T-helper 2 cell treated with Interferon-gamma antibody and Interleukin-4, amounts not matched to agents 5 μg/mL and 100 μg/mL, for 36 hours (primary cell): ENCODE measurements at regions not wholly inside any gene's neighbourhood (a gene's known extent, or its start where the extent isn't known, plus 50 kb on each side); places are given as distances from the start of the nearest gene placed in this dataset.

ENCODE experiments used
- DNase-seq: peaks from one replicate; pipeline ENCODE4 v3.0.0; 2021; ENCODE audit warnings: low spot score
- H3K27ac Mint-ChIP-seq: one replicate; pipeline ENCODE4 v1.8.0; 2021; ENCODE audit warnings: mild to moderate bottlenecking, mixed read lengths
- H3K27me3 Mint-ChIP-seq: one replicate; pipeline ENCODE4 v1.8.0; 2021; ENCODE audit warnings: low read depth, mixed read lengths
- H3K36me3 Mint-ChIP-seq: one replicate; pipeline ENCODE4 v1.8.0; 2021; ENCODE audit warnings: low read depth, mixed read lengths
- H3K4me1 Mint-ChIP-seq: one replicate; pipeline ENCODE4 v1.8.0; 2021; ENCODE audit warnings: low read depth, mixed read lengths
- H3K4me3 Mint-ChIP-seq: one replicate; pipeline ENCODE4 v1.8.0; 2022; ENCODE audit warnings: mild to moderate bottlenecking, moderate library complexity, mixed read lengths
- H3K9me3 Mint-ChIP-seq: one replicate; pipeline ENCODE4 v1.8.0; 2021; ENCODE audit warnings: mixed read lengths

- H3K4me3 Mint-ChIP-seq: no peak overlapping the region
- H3K9me3 Mint-ChIP-seq: no peaks in the 10 kb centered on the region
- no peaks in the 10 kb centered on the region for H3K4me1 Mint-ChIP-seq
- H3K36me3 Mint-ChIP-seq: no peaks in the 10 kb centered on the region
- peaks cover under 1% of the 10 kb centered on the region for H3K27me3 Mint-ChIP-seq
- no peak overlapping the region for H3K27ac Mint-ChIP-seq
- no peak for DNase-seq
Measured at GRCh38 chr16:17666293-17666692, 195.5 kb upstream of the XYLT1 start.

- peaks cover 12% of the 10 kb centered on the region for H3K27me3 Mint-ChIP-seq
- H3K9me3 Mint-ChIP-seq: no peaks in the 10 kb centered on the region
- DNase-seq: no peak
- H3K4me3 Mint-ChIP-seq: no peak overlapping the region
- no peaks in the 10 kb centered on the region for H3K4me1 Mint-ChIP-seq
- no peaks in the 10 kb centered on the region for H3K36me3 Mint-ChIP-seq
- H3K27ac Mint-ChIP-seq: no peak overlapping the region
Measured at GRCh38 chr16:17658881-17659280, 188.1 kb upstream of the XYLT1 start.

- H3K36me3 Mint-ChIP-seq: no peaks in the 10 kb centered on the region
- H3K4me1 Mint-ChIP-seq: no peaks in the 10 kb centered on the region
- peaks cover 12% of the 10 kb centered on the region for H3K27me3 Mint-ChIP-seq
- no peak overlapping the region for H3K4me3 Mint-ChIP-seq
- H3K27ac Mint-ChIP-seq: no peak overlapping the region
- H3K9me3 Mint-ChIP-seq: no peaks in the 10 kb centered on the region
- DNase-seq: no peak
Measured at GRCh38 chr16:17657045-17657444, 186.3 kb upstream of the XYLT1 start.

DNA sequence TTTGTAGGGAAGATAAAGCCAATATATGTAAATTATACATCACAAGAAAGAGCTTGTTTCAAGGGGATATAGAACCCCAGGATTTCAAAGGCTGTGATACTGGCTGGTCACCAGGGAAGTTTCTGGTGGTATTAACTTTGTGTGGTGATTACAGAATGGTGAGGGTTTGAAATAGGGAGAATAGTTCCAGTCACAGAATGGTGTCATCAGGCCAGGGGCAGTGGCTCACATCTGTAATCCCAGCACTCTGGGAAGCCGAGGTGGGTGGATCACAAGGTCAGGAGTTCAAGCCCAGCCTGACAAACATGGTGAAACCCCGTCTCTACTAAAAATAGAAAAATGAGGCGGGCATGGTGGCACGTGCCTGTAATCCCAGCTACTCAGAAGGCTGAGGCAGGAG, 183.8 kb upstream of the XYLT1 start:
- no peak for DNase-seq
- no peak overlapping the region for H3K4me3 Mint-ChIP-seq
- H3K4me1 Mint-ChIP-seq: no peaks in the 10 kb centered on the region

GRCh38 chr16:17654142-17654541, 183.4 kb upstream of the XYLT1 start:
- Mint-ChIP-seq H3K27ac (no peak overlapping the region), H3K36me3 (no peaks in the 10 kb centered on the region), H3K9me3 (no peaks in the 10 kb centered on the region), H3K4me1 (no peaks in the 10 kb centered on the region), H3K4me3 (no peak overlapping the region), H3K27me3 (peaks cover 12% of the 10 kb centered on the region)
- DNase-seq: no peak

More for the DNA sequence above, 183.8 kb upstream of the XYLT1 start:
- Mint-ChIP-seq H3K27me3 (peaks cover 12% of the 10 kb centered on the region), H3K36me3 (no peaks in the 10 kb centered on the region), H3K9me3 (no peaks in the 10 kb centered on the region), H3K27ac (no peak overlapping the region)

DNA sequence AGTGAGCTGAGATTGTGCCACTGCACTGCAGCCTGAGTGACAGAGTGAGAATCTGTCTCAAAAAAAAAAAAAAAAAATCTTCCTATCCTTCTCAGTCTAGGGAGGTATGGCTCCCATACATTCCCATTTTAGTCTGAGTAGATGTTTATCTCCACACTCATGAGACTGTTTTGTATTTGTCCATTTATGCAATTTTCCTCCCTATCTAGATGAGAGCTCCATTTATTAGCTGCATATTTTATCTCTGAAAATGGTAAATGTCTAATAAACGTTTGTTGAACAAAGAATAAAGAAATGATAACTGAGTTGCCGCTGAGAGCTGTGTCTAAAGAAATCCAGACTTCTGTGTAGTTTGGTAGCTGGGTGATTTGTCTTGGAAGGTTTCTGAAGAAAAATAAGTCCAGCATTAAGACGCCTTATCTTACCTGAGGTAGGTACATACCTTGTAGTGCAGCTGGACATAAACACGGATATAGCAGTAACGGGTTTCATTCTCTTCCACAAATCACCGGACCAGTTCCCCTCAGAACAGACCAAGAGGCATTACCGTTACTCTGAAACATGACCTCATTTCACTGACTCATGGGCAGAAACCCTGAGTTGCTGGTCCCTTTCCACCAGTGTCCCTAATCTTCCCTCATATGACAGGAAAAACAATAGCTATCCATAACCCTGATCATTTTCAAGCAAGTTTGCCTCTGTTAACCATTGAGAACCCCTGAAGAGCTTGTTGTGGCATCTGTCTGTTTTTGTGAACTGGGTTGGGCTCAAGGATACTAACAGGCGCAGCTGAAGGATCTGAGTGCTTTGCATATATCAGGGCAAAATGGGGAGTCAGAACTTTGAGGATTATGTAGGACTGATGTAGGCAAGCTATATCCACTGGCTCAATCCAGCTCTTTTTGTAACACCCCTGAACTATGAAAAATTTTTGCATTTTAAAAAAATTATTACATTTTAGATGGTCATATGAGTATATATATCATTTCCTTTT, 177.4 kb upstream of the XYLT1 start:
- Mint-ChIP-seq H3K27ac (no peak overlapping the region), H3K4me1 (no peaks in the 10 kb centered on the region), H3K27me3 (no peaks in the 10 kb centered on the region), H3K36me3 (no peaks in the 10 kb centered on the region), H3K9me3 (no peaks in the 10 kb centered on the region), H3K4me3 (no peak overlapping the region)
- no peak for DNase-seq

DNA sequence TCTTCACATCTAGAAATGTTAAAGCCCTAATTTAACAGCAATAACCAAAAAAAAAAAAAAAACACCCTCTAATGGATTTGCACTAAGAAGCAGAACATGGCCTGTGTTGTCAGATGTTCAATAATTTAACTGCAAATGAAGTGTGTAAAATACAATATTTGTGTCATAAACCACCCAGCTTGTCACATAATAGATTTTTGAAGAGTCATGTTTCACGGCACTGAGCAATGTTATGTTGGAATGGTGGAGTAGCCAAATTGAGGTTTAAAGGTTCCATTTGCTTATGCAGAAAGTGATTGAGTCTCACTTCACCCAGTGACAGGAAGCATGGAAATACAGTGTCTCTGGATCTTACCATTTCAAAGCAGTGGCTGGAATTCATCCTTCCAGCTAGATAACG, 173.2 kb upstream of the XYLT1 start:
- DNase-seq: no peak
- H3K9me3 Mint-ChIP-seq: no peaks in the 10 kb centered on the region
- H3K36me3 Mint-ChIP-seq: no peaks in the 10 kb centered on the region
- no peak overlapping the region for H3K27ac Mint-ChIP-seq
- no peaks in the 10 kb centered on the region for H3K27me3 Mint-ChIP-seq
- H3K4me3 Mint-ChIP-seq: no peak overlapping the region
- H3K4me1 Mint-ChIP-seq: no peaks in the 10 kb centered on the region

DNA sequence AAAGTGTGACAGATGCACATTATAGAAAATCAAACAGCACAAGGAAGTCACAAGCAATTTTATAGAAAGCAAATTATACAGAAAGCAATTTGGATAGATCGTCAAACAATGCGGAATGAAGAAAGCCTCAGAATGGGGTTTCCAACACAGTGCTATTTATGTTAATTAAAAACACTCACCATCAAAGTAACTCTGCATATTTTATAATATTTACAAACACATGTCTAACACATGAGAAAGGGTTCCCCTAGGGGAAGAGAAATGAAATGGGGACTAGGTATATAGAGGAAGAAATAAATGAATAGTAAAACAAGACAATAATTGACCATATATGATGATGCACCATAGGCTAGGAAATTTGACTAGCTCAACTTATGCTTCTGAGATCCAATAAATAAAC, 171.2 kb upstream of the XYLT1 start:
- Mint-ChIP-seq H3K36me3 (no peaks in the 10 kb centered on the region), H3K27ac (no peak overlapping the region), H3K4me1 (no peaks in the 10 kb centered on the region), H3K4me3 (no peak overlapping the region), H3K27me3 (no peaks in the 10 kb centered on the region), H3K9me3 (no peaks in the 10 kb centered on the region)
- DNase-seq: no peak

DNA sequence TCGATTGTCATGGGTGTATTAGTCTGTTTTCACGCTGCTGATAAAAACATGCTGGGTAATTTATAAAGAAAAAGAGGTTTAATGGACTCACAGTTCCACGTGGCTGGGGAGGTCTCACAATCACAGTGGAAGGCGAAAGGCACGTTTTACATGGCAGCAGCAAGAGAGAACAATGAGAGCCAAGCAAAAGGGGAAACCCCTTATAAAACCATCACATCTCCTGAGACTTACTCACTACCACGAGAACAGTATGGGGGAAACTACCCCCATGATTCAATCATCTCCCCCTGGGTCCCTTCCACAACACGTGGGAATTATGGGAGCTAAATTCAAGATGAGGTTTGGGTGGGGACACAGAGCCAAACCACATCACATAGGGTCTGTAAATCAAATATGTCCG, 167.4 kb upstream of the XYLT1 start:
- no peaks in the 10 kb centered on the region for H3K27me3 Mint-ChIP-seq
- no peaks in the 10 kb centered on the region for H3K36me3 Mint-ChIP-seq
- no peak overlapping the region for H3K27ac Mint-ChIP-seq
- no peaks in the 10 kb centered on the region for H3K4me1 Mint-ChIP-seq
- H3K4me3 Mint-ChIP-seq: no peak overlapping the region
- no peaks in the 10 kb centered on the region for H3K9me3 Mint-ChIP-seq
- DNase-seq: no peak

- Mint-ChIP-seq H3K4me1 (no peaks in the 10 kb centered on the region), H3K36me3 (no peaks in the 10 kb centered on the region), H3K27me3 (peaks cover 5% of the 10 kb centered on the region), H3K9me3 (no peaks in the 10 kb centered on the region), H3K27ac (no peak overlapping the region), H3K4me3 (no peak overlapping the region)
- no peak for DNase-seq
Measured at GRCh38 chr16:17635183-17635582, 164.4 kb upstream of the XYLT1 start.

DNA sequence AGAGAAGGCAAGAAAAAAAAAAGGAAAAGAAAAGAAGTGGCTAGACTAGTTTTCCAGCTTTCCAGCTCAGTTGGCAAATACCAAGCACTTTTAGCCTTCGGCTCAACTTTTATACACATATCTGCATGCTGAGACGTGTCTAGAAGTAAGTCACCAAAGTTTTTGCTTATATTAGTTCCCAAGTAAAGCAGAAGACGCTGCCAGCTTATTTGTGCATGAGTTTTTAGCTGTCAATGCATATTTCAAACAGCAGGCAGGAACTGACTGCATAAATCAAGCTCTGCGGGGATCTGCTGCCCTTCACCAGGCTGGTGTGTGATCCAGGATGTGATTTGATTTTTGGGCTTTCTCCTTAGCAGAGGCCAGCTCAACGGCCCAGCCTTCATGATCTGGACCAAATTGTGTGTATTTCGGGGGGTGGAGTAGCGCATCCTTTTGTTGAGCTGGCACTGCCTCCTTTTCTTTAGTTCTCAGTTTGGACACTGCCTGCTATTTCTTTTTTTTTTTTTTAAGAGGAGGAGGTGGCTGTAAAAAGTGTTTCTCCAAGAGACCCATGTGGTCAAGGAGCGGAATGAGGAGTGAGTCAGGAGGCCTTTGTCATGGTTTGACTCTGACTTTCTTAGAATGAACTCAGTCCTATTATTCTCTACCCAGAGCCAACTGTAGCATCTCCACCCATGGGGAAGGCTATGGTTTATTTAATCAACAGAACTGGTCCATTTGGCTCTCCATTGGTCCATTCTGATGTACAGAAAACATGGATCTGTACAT, 162.6 kb upstream of the XYLT1 start:
- Mint-ChIP-seq H3K27ac (no peak overlapping the region), H3K36me3 (no peaks in the 10 kb centered on the region), H3K4me3 (no peak overlapping the region), H3K27me3 (peaks cover 5% of the 10 kb centered on the region), H3K9me3 (no peaks in the 10 kb centered on the region), H3K4me1 (no peaks in the 10 kb centered on the region)
- DNase-seq: no peak

GRCh38 chr16:17632667-17633066, 161.9 kb upstream of the XYLT1 start:
- H3K4me3 Mint-ChIP-seq: no peak overlapping the region
- DNase-seq: no peak
- no peaks in the 10 kb centered on the region for H3K9me3 Mint-ChIP-seq
- no peak overlapping the region for H3K27ac Mint-ChIP-seq
- H3K27me3 Mint-ChIP-seq: peaks cover 5% of the 10 kb centered on the region
- H3K36me3 Mint-ChIP-seq: no peaks in the 10 kb centered on the region
- no peaks in the 10 kb centered on the region for H3K4me1 Mint-ChIP-seq

DNA sequence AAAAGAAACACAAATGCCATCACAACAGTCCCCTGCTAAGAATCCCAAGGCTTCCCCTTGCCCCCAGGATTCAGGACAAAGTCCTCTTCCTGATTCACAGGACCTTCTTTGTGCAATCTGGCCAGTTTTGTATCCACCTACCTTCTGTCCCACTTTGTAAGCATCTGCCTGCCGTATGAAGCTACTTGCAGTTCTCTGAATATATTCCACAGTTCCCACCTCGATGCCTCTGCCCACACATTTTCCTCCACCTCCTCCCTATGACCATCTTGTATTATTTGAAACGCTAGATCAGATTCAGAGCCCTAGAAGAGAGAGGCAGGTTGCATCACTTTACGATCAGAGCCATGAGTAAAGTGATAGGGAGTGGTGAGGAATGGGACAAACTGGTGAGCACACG, 159.2 kb upstream of the XYLT1 start:
- no peak overlapping the region for H3K27ac Mint-ChIP-seq

GRCh38 chr16:17628983-17629382, 158.2 kb upstream of the XYLT1 start:
- DNase-seq: no peak
- H3K27ac Mint-ChIP-seq: no peak overlapping the region
- H3K4me3 Mint-ChIP-seq: no peak overlapping the region
- H3K36me3 Mint-ChIP-seq: no peaks in the 10 kb centered on the region
- H3K4me1 Mint-ChIP-seq: no peaks in the 10 kb centered on the region
- peaks cover 16% of the 10 kb centered on the region for H3K9me3 Mint-ChIP-seq
- H3K27me3 Mint-ChIP-seq: peaks cover 5% of the 10 kb centered on the region

More for the DNA sequence above, 159.2 kb upstream of the XYLT1 start:
- DNase-seq: no peak
- Mint-ChIP-seq H3K4me3 (no peak overlapping the region), H3K4me1 (no peaks in the 10 kb centered on the region), H3K36me3 (no peaks in the 10 kb centered on the region), H3K9me3 (peaks cover 12% of the 10 kb centered on the region), H3K27me3 (peaks cover 5% of the 10 kb centered on the region)
